Panc1 (cell line): ENCODE measurements at regions not wholly inside any gene's neighbourhood (a gene's known extent, or its start where the extent isn't known, plus 50 kb on each side); places are given as distances from the start of the nearest gene placed in this dataset.

Experiments used
- ATAC-seq: fragments of 200-7000 bp; cut with Tn5 transposase; 2 replicates; pipeline ENCODE4 v1.9.1; 2020; ENCODE audit warnings: mild to moderate bottlenecking, moderate library complexity
- BruUV-seq: library from RNA; stranded (reverse); fragments of 400-500 nt; replicated peaks from 2 replicates; lab custom pipeline; 2021; lab: Mats Ljungman, UMichigan
- CTCF ChIA-PET: fragments of 300-600 bp; sonication (Branson Sonifier 250); formaldehyde crosslinking; loops from one replicate; lab custom pipeline; 2022; ENCODE audit warnings: antibody characterized with exemption; lab: Charles Lee
- POLR2A ChIA-PET: fragments of 300-600 bp; sonication (Branson Sonifier 250); formaldehyde crosslinking; loops from one replicate; lab custom pipeline; 2022; ENCODE audit warnings: antibody characterized with exemption; lab: Charles Lee
- DNase-seq: peaks from one replicate; pipeline ENCODE4 v3.0.0-alpha.2; 2010; ENCODE audit warnings: low read depth, low spot score
- H3K27ac ChIP-seq: 2 replicates; pipeline ENCODE4 v1.5.1; 2011; ENCODE audit warnings: mild to moderate bottlenecking, low read length, inconsistent platforms
- H3K27me3 ChIP-seq: fragments of 200-500 bp; sonication (Bioruptor generic); 2 replicates; pipeline ENCODE4 v1.6.0; 2014; ENCODE audit warnings: low read length, inconsistent platforms; ENCODE audit not compliant: control insufficient read depth, insufficient read depth
- H3K36me3 ChIP-seq: fragments of 200-500 bp; sonication (Bioruptor generic); 2 replicates; pipeline ENCODE4 v1.5.1; 2014; ENCODE audit warnings: inconsistent platforms, mild to moderate bottlenecking, low read length, moderate library complexity; ENCODE audit not compliant: control insufficient read depth, insufficient read depth
- H3K4me1 ChIP-seq: 2 replicates; pipeline ENCODE4 v1.5.1; 2011; ENCODE audit warnings: inconsistent platforms, mild to moderate bottlenecking, low read length, moderate library complexity; ENCODE audit not compliant: control insufficient read depth, insufficient read depth
- H3K4me3 ChIP-seq, 2 experiments: 2 replicates each; pipeline ENCODE4 v1.5.1; 2011 to 2012; ENCODE audit warnings: low read depth in 2 of 2, low read length in 2 of 2, mild to moderate bottlenecking in 2 of 2, inconsistent platforms in 1 of 2, moderate library complexity in 1 of 2
- H3K9me3 ChIP-seq: fragments of 200-500 bp; sonication (Bioruptor generic); 2 replicates; pipeline ENCODE4 v1.5.1; 2014; ENCODE audit warnings: low read depth, mild to moderate bottlenecking, inconsistent platforms, low read length, moderate library complexity; ENCODE audit not compliant: control insufficient read depth, insufficient read depth
- CTCF ChIP-seq: fragments of 450-650 bp; IDR thresholded peaks from 2 replicates; pipeline ENCODE4 v1.5.1; 2017; ENCODE audit warnings: mild to moderate bottlenecking
- POLR2AphosphoS5 ChIP-seq: IDR thresholded peaks from 2 replicates; pipeline ENCODE4 v1.6.1; 2012; ENCODE audit warnings: mild to moderate bottlenecking, low read depth, low read length, moderate library complexity
- REST ChIP-seq, 2 experiments: IDR thresholded peaks; 2 replicates each; pipeline ENCODE4 v1.6.1; 2011 to 2012; ENCODE audit warnings: low read depth in 2 of 2, control low read depth in 1 of 2, low read length in 1 of 2, mild to moderate bottlenecking in 1 of 2, moderate library complexity in 1 of 2; ENCODE audit not compliant: insufficient read depth in 1 of 2
- SIN3A ChIP-seq: IDR thresholded peaks from 2 replicates; pipeline ENCODE4 v1.6.1; 2012; ENCODE audit warnings: low read depth, mild to moderate bottlenecking, low read length, moderate library complexity, borderline replicate concordance; ENCODE audit not compliant: insufficient read depth
- TCF7L2 ChIP-seq: IDR thresholded peaks from 2 replicates; pipeline ENCODE4 v1.6.1; 2011; ENCODE audit warnings: mild to moderate bottlenecking, low read depth, low read length, inconsistent platforms
- in situ Hi-C: cut with HindIII; loops from 2 replicates; pipeline ENCODE4 v1.10.0; 2016; ENCODE audit warnings: low sequenced_read_pairs, low pct_unique_long_range_greater_than_20kb
- intact Hi-C: fragments of 100-400 bp; cut with micrococcal nuclease; formaldehyde crosslinking; loops from one replicate; pipeline ENCODE4 v1.10.0; 2022; ENCODE audit not compliant: unreplicated experiment

- ATAC-seq (no peak), DNase-seq (no peak)
- intact Hi-C loops = no loop called here
- CTCF ChIA-PET = no interaction called here
- no TSS peak for BruUV-seq
- in situ Hi-C loops = no loop called here
- Histone ChIP-seq H3K9me3 (no peaks in the 10 kb centered on the region), H3K4me3 (no peak overlapping the region), H3K4me1 (no peaks in the 10 kb centered on the region), H3K27ac (no peak overlapping the region), H3K36me3 (no peaks in the 10 kb centered on the region), H3K27me3 (no peaks in the 10 kb centered on the region)
- TF ChIP-seq REST (IDR thresholded peaks at IDR 0.05; ENCODE audit: insufficient read depth in 1 of 2, low read depth in 2 of 2, low read length in 1 of 2) = no peak
- TF ChIP-seq SIN3A = no peak
- POLR2A ChIA-PET = no interaction called here
Measured at GRCh38 chr6:164554226-164554625, 755.2 kb downstream of the C6orf118 start.

GRCh38 chr6:164551706-164552105 lies 757.7 kb downstream of the C6orf118 start:
- ChIA-PET CTCF (no interaction called here), POLR2A (no interaction called here)
- DNase-seq (no peak), ATAC-seq (no peak)
- intact Hi-C loops (no loop called here), in situ Hi-C loops (no loop called here)
- Histone ChIP-seq H3K27ac (no peak overlapping the region), H3K27me3 (no peaks in the 10 kb centered on the region), H3K9me3 (no peaks in the 10 kb centered on the region), H3K4me1 (no peaks in the 10 kb centered on the region), H3K36me3 (no peaks in the 10 kb centered on the region), H3K4me3 (no peak overlapping the region)
- TF ChIP-seq REST (IDR thresholded peaks at IDR 0.05; ENCODE audit: insufficient read depth in 1 of 2, low read depth in 2 of 2, low read length in 1 of 2) (no peak), TCF7L2 (no peak), CTCF (no peak), SIN3A (no peak), POLR2AphosphoS5 (no peak)
- BruUV-seq = no TSS peak
